ENCODE measurements at regions not wholly inside any gene's neighbourhood (a gene's known extent, or its start where the extent isn't known, plus 50 kb on each side); places are given as distances from the start of the nearest gene placed in this dataset.

DNA sequence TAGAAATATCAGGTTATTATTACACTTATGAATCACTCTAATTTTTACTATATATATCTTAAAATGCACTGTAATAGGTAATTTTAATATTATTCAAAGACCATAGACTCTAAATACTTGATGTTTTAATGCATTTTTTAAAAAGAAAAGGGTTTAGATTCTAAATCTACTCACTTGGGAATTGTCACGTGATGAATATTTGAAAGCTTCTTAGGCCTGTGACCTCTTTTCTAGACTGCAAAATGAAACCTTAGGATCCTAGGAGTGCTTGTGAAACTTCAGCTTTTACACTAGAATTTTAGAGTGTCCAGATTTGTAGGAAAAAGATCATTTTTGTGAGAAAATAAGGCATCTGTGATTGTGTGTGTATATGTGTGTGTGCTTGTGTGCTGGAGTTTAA, 318.0 kb downstream of the HTR1B start:
- TF ChIP-seq TAF1 (IDR thresholded peaks at IDR 0.05; ENCODE audit: borderline replicate concordance, low read depth, low read length) (no peak), POLR2A (IDR thresholded peaks at IDR 0.05; ENCODE audit: low read depth, low read length) (no peak)
